Amygdala (tissue), 56 donors: ENCODE measurements at regions not wholly inside any gene's neighbourhood (a gene's known extent, or its start where the extent isn't known, plus 50 kb on each side); places are given as distances from the start of the nearest gene placed in this dataset.
"Not testable (repeated sequence)": the region's sequence is repeated elsewhere in the genome, so short reads cannot be mapped to it uniquely, and the experiment has no call there.

Experiments
- DNase-seq, 56 donors: peaks; one replicate each; lab custom pipeline; 2025; lab: John Stamatoyannopoulos, UW

DNA sequence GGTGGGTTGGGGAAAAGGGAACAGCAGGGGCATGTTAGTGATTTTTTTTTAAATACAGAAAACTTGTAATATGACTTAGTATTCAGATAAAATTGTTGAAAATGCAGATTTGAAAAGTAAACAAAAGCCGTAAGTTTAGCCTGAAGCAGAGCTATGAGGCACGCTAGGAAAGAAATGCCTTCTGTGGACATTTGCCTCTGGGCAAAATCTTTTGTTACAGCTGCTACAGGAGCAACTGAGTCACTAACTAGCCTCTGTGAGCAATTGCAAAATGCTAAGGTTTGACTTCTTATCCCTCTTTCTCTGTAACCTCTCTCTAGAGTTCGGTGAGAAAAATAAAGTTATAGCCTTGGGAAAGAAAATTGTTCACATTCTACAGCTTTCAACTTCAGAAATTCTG is 350.0 kb downstream of the SLC7A11 start:
- DNase-seq, result no peak

DNA sequence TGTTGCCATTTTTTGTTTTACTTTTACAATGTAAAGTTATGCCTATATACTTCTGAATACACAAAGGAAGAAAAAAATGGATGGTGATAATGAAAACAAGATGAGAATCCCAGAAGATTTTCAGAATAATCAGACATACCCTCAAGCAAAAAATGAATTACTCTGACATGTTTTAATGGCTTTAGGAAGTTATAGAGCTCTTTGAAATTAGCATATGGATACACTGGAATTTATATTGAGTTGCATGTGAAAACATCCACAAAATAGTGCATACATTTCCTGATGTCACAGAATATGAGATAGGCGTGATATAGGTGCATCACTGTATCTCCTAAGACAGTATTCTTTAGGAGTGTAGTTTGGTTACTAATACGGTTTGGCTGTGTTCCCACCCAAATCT is 351.3 kb downstream of the SLC7A11 start:
- no peak for DNase-seq

DNA sequence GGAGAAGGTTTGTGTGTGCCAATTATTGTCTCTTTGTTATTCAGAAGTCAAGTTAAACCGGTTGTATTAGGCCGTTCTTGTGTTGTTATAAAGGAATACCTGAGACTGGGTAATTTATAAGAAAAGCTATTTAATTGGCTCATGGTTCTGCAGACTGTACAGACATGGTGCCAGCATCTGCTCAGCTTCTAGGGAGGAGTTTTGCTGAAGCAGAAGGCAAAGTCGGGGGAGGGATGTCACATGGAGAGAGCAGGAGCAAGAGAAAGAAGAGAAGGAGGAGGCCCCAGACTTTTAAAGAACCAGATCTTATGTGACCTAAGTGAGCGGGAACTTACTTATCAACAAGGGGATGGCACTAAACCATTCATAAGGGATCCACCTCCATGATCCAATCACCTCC is 349.3 kb upstream of the PCDH18 start:
- DNase-seq, result no peak

DNA sequence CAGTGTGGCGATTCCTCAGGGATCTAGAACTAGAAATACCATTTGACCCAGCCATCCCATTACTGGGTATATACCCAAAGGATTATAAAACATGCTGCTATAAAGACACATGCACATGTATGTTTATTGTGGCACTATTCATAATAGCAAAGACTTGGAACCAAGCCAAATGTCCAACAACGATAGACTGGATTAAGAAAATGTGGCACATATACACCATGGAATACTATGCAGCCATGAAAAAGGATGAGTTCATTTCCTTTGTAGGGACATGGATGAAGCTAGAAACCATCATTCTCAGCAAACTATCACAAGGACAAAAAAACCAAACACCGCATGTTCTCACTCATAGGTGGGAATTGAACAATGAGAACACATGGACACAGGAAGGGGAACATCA is 335.8 kb upstream of the PCDH18 start:
- DNase-seq, result not testable (repeated sequence)

DNA sequence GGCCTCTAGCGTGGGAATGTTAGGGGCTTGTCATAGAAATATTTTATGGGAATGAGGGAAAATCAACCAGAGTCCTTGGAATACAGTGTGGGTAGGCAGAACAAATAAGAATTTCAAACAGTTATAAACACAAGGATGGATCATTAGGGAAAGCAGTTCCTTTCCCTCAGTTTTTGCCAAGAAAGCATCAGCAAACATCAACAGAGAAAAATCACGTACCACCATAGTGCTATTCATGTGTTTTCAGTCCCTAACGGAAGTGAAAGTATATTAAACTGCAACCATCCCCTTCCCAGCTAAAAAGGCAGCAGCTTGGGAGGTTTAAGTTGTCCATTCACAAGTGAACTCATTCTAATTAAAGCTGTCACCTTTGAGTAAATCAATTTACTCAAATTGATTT is 334.4 kb upstream of the PCDH18 start:
- DNase-seq, result no peak

DNA sequence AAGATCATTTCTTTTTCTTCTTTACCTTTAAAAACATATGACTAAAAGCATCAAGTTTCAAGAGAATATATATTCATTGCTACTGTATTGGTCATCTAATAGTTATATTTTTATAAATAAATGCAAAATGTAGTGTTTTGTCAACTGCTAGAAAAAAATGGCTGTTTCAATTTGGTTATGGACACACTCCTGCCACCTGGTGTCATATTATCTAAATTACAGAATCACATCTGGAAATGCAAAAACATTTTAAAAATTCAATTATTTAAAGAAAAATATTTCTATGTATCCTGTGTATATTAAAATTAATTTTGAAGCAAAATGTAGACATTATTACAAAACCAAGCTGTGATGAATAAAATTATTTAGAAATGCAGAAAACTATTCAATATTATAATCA is 329.4 kb upstream of the PCDH18 start:
- no peak for DNase-seq

DNA sequence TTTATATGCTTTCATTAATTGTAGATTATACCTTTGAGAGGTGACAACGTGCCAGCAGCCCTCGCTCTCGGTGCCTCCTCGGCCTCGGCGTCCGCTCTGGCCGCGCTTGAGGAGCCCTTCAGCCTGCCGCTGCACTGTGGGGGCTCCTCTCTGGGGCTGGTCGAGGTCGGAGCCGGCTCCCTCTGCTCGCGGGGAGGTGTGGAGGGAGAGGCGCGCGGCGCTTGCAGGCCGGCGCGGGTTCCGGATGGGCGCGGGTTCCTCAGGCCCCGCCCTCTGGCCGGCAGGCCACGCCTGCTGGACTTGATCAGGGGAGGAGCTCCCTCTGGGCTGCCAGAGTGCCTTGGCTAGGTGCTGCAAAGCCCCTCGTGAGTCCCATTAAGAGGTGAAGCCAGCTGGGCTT is 321.1 kb upstream of the PCDH18 start:
- DNase-seq, result no peak

DNA sequence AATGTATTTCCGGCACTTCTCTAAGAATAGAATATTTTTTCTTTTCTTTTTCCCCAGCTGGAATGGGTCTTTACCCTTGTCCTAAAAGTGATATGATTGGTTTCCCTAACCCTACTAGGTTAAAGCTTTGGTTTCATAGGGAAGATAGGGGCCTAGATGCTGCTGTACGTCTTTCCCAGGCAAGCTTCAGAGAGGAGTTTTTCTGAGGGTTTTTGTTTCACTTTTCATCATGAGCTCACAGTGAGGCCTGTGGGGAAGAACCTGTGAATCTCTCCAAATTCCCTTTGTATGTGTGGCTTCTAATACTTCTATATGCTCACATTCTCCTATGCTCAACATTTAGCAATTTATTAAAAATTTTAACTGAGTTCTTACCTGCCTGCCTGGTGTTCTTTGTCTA is 320.0 kb upstream of the PCDH18 start:
- no peak for DNase-seq

DNA sequence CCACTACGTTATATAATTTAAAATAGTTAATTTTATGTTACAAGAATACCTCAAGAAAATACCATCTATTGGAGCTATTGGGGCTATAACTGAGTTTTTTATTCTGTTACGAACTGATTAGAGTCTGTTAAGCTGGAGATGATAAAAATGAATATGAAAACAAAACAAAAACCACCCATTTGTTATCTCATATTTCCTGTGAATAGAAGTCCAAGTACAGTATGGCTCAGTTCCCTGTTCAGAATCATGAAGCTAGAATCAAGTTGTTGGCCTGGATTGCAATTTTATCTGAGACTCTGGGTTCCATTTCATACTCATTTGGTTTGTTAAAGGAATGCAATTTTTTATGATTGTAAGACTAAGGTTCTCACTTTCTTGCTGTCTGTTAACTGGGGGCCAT is 319.1 kb upstream of the PCDH18 start:
- no peak for DNase-seq

DNA sequence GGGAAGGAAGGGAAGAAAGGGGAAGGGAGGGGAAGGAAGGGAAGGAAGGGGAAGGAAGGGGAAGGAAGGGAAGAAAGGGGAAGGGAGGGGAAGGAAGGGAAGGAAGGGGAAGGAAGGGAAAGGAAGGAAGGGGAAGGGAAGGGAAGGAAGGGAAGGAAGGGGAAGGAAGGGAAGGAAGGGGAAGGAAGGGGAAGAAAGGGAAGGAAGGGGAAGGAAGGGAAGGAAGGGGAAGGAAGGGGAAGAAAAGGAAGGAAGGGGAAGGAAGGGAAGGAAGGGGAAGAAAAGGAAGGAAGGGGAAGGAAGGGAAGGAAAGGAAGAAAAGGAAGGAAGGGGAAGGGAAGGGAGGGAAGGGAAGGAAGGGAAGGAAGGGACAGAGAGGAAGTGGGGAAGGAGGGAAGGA is 295.7 kb upstream of the PCDH18 start:
- DNase-seq, result not testable (repeated sequence)

DNA sequence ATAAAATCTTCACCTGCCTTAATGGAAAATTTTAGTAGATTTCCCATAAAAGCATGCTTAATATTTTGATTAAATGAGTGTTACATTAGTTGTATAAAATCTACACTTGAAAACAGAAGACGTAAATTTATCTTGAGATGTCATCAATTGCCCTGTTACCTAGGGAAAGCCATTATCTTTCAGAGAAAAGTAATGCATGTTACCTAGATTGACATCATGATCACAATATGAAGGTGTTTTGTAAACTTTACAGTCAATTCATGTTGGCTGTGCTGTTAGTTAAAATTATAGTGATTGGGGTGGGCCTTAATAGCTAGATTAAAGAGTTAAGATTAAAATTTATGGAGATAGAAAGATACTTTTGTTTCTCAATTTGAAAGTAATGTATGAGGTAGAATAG is 293.2 kb upstream of the PCDH18 start:
- DNase-seq, result no peak

DNA sequence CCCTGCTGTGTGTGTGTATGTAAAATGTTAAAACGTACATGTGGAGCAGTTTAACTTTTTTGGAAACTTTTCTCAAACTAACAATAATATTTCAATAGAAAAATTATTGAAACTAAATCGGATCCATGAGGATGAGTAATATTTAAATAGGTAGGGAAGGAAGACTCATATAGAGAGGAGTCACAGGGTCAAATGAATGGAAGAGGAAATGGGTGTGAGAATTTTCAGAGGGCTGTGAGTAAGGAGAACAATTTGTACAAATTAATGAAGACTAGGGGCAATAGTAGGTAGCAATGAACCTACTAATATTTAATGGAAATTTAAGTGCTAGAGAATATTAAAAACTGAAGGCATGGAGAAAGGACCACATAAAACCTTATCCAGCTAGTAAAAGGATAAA is 290.7 kb upstream of the PCDH18 start:
- no peak for DNase-seq

DNA sequence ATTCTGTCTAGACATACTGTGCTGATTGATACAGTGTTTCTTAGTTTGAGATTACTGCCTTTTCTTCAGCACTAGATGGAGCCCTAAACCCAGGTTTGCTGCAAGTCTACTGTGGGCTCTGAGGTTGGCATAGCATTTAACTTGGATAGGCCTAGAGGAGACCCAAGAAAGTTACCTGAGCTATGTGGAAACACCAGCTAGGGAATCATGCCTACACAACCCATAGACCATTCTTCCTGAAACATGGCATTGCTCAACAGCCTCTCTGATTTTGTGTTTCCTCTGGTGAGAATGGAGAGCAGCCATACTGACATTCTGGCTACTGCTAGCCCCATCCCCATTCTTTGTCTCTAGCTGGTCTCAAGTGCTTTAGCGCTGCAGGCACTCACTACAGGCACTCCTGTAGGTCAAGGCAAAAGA is 287.7 kb upstream of the PCDH18 start:
- DNase-seq, result no peak

DNA sequence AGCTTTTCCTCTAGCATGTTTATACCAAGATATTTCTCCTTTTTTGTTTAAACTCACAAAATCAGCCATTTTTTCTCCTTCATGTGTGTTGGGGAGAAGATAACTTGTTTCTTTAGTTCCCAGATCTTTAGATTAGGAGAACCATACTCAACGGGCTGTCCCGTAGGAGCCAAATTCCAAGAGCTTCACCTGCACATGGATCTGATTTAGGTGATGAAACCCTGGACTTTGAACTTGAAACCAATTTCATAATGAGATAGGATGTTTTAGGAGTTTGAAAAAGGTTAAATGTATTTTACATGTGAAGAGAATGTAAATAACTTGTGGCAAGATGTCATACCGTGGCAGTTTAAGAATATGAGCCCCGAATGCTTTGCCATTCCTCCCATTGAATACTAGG is 280.0 kb upstream of the PCDH18 start:
- no peak for DNase-seq

DNA sequence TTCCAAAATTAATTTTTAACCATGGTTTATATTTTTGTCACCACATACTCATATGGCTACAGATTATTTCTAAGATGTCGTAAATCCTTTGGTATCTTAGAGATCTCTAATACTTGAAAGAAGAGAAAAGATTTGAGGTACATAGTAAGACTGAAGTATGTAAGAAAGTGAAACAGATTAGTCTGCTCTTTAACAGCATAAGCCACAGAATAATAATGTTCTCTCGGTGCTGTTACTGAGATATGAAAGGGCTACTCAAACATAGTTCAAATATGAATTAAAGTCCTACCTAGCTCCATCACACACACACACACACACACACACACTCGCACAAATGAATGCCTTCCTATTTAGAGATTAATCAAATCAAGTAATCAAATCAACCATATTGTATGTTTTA is 274.1 kb upstream of the PCDH18 start:
- no peak for DNase-seq

DNA sequence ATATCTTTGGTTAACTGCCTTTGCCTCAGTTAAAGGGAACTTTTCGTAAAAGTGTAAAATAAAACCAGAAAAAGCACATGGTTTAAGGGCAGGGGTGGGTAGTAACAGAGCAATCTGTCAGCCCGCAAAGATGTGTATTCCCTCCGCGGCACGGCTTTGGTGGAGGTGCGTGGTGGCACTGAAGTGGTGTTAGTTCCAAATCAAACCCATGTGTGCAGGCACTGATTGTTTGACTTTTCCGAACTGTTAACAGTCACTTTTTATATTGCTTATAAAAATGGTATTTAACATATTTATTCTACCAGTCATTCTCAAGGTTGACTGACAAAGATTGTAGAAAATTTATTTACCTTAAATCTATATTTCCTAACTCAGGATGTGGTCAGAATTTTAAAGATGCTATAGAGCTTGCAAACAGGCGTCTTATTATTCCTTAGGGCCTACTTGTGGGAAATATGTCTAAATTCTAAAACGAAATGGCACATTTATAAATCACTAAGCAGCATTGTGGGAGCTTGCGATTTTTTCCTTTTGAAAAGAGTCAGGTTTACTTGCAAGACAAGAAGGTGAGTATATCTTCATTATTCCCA is 272.7 kb upstream of the PCDH18 start:
- DNase-seq, result no peak

DNA sequence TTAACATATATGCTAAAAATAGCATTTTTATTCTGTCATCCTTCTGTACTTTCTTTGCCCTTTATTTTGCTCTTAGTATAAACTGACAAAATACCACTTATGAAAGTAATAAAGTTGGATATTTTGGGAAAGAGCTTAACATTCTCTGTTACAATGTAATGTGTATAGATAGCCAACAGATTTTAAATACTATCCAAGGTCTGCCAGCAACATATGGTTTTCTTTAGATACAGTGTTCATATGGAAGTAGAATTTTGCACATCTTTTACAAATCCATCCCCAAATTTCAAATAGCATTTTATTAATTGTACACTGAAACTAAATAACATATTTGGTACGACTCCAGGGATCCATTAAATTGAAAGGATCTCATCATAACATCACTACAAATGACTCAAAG is 268.6 kb upstream of the PCDH18 start:
- DNase-seq, result no peak

DNA sequence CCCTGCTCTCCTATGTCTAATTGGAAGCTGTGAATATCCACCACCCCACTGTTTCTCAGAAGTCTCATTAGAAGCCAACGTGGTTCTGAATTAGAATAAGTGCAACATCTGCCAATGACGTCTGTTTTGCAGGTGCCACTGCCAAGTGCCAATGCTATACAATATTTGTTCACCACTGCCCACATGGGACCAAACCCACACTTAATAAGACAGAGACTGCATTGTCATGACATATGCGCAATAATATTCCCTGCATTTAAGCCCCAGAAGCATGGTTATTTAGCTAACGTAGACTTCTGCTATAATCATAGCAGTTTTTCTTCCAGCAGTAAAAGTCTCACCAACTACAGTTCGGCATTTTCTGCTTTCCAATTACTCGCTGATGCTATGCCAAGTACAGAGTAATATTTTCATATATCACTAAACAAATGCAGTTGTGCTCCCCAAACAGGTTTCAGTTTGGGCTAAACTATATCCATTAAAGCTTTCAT is 262.5 kb upstream of the PCDH18 start:
- peak in 2 of 56 donors; percentile 9 to 18 for DNase-seq

DNA sequence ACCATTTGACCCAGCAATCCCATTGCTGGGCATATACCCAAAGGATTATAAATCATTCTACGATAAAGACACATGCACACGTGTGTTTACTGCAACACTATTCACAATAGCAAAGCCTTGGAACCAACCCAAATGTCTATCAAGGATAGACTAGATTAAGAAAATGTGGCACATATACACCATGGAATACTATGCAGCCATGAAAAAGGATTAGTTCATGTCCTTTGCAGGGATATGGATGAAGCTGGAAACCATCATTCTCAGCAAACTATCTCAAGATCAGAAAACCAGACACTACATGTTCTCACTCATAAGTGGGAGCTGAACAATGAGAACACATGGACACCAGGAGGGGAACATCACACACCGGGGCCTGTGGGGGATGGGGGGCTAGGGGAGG is 257.0 kb upstream of the PCDH18 start:
- DNase-seq, result not testable (repeated sequence)

DNA sequence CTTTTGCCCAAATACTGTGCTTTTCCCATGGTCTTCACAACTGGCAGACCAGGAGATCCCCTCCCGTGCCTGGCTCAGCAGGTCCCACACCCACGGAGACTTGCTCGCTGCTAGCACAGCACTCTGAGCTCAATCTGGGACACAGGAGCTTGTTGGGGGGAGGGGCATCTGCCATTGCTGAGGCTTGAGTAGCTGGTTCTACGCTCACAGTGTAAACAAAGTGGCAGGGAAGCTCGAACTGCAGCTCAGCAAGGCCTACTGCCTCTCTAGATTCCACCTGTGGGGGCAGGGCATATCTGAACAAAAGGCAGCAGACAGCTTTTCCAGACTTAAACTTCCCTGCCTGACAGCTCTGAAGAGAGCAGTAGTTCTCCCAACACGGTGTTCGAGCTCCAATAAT is 251.6 kb upstream of the PCDH18 start:
- DNase-seq, result not testable (repeated sequence)

DNA sequence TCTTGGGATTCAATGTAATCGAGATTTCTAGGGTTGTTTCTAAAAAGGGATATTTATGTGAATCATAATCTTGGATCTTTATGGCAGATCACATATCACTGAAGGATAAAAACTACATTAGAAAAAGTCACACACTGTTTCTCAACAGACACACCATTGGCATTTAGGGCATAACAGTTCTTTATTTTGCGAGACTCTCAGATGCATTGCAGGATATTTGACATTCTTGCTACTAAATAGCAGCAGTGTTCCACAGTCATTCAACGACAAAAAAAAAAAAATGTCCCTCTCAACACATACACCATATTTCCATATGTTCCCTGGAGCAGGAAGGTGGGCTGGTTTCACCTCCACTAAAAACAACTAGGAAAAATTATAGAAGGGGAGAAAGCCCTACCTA is 243.4 kb upstream of the PCDH18 start:
- DNase-seq, result no peak

DNA sequence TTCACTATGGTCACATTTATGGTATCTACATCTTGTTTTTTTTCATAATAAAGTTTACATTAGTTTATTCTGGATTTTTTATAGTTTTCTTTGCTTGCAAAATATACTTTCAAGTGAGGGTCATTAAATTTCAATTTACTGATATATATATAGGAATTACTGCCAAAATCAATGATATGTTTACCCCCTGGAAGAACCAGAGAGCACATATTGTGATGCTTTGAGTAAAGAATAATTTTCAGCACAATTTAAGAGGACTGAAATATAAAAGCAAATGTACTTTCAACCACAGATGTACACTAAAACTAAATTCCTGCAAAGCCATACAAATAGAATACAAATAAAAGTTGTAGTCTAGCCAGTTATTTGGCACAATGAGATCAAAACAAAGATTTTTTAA is 242.2 kb upstream of the PCDH18 start:
- DNase-seq, result no peak

DNA sequence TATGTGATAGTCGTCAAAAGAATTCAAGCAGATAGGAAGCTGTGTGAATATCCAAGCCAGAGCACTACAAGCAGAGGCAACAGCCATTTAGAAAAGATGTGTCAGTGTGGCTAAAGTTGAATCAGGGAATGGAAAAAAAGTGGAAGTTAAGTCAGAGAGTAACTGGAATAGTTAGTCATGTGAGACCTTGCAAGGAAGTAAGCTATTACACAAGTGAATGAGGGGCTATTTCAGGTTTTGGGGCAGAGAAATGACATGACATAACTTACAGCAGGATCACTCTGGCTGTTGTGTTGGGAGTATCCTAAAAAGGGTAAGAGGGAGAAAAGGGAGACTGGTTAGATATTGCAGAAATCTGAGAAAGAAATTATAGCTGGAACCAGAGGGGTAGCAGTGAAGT is 236.6 kb upstream of the PCDH18 start:
- no peak for DNase-seq
